ENCODE measurements at regions not wholly inside any gene's neighbourhood (a gene's known extent, or its start where the extent isn't known, plus 50 kb on each side); places are given as distances from the start of the nearest gene placed in this dataset.
"Not testable (repeated sequence)": the region's sequence is repeated elsewhere in the genome, so short reads cannot be mapped to it uniquely, and the experiment has no call there.

DNA sequence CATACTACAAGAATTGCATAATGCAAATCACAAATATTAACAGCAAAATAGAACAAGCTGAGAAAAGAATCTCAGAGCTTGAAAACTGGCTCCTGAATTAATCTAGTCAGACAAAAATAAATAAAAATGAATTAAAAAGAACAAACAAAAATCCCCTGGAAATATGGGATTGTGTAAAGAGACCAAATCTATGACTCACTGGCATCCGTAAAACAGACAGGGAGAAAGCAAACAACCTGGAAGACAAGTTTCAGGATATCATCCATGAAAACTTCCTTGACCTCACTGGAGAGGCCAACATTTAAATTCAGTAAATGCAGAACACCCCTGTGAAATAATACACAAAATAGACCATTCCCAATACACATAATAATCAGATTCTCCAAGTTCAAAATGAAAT lies 229.3 kb upstream of the CTNND2 start:
- CTCF ChIA-PET: no interaction called here
- H3K27me3 ChIP-seq (replicated peaks in 2 of 5; ENCODE audit: control insufficient read depth in 4 of 5, insufficient read depth in 5 of 5, low read length in 4 of 5): no peaks in the 10 kb centered on the region
- 60% methylated on average over 1 of the region's 1 CpG for WGBS (ENCODE audit: insufficient coverage)

DNA sequence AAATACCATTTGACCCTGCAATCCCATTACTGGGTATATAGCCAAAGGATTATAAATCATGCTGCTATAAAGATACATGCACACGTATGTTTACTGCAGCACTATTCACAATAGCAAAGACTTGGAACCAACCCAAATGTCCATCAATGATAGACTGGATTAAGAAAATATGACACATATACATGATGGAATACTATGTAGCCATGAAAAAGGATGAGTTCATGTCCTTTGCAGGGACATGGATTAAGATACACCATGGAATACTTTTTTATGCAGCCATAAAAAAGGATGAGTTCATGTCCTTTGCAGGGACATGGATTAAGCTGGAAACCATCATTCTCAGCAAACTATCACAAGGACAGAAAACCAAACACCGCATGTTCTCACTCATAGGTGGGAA lies 226.8 kb upstream of the CTNND2 start:
- POLR2A ChIA-PET; H3K4me3 ChIP-seq (ENCODE audit: control insufficient read depth in 1 of 7, extremely low read depth in 1 of 7, insufficient read depth in 4 of 7, low read depth in 2 of 7, low read length in 6 of 7); DNase-seq; CTCF ChIA-PET; H3K27ac ChIP-seq (ENCODE audit: insufficient read depth in 1 of 2, low read depth in 1 of 2, low read length in 2 of 2, poor library complexity in 1 of 2, severe bottlenecking in 2 of 2); H3K27me3 ChIP-seq (replicated peaks in 2 of 5; ENCODE audit: control insufficient read depth in 4 of 5, insufficient read depth in 5 of 5, low read length in 4 of 5); H3K36me3 ChIP-seq (ENCODE audit: control insufficient read depth in 4 of 4, insufficient read depth in 4 of 4, low read length in 3 of 4); H3K4me1 ChIP-seq (ENCODE audit: control extremely low read depth in 1 of 4, control insufficient read depth in 4 of 4, insufficient read depth in 4 of 4, low read length in 3 of 4): not testable (repeated sequence)
- H3K9me3 ChIP-seq (ENCODE audit: control extremely low read depth in 1 of 5, control insufficient read depth in 4 of 5, insufficient read depth in 2 of 5, low read depth in 1 of 5, low read length in 4 of 5): peaks cover 0 to 11% (median 4%) of the 10 kb centered on the region in 5 experiments
- 100% methylated on average over 1 of the region's 2 CpGs for WGBS (ENCODE audit: insufficient coverage)

More for the DNA sequence above, 229.3 kb upstream of the CTNND2 start:
- no peaks in the 10 kb centered on the region for H3K4me1 ChIP-seq (ENCODE audit: control extremely low read depth in 1 of 4, control insufficient read depth in 4 of 4, insufficient read depth in 4 of 4, low read length in 3 of 4)
- H3K27ac ChIP-seq (ENCODE audit: insufficient read depth in 1 of 2, low read depth in 1 of 2, low read length in 2 of 2, poor library complexity in 1 of 2, severe bottlenecking in 2 of 2): no peak overlapping the region
- peaks cover 0 to 13% (median 4%) of the 10 kb centered on the region in 5 experiments for H3K9me3 ChIP-seq (ENCODE audit: control extremely low read depth in 1 of 5, control insufficient read depth in 4 of 5, insufficient read depth in 2 of 5, low read depth in 1 of 5, low read length in 4 of 5)
- POLR2A ChIA-PET: interaction anchor here (0.7 kb wide), 1 partner anchor 13 kb away, joined by 4 read pairs; no protein-coding TSS in a partner anchor
- H3K4me3 ChIP-seq (ENCODE audit: control insufficient read depth in 1 of 7, extremely low read depth in 1 of 7, insufficient read depth in 4 of 7, low read depth in 2 of 7, low read length in 6 of 7): no peak overlapping the region
- DNase-seq: no peak
- H3K36me3 ChIP-seq (ENCODE audit: control insufficient read depth in 4 of 4, insufficient read depth in 4 of 4, low read length in 3 of 4): no peaks in the 10 kb centered on the region

DNA sequence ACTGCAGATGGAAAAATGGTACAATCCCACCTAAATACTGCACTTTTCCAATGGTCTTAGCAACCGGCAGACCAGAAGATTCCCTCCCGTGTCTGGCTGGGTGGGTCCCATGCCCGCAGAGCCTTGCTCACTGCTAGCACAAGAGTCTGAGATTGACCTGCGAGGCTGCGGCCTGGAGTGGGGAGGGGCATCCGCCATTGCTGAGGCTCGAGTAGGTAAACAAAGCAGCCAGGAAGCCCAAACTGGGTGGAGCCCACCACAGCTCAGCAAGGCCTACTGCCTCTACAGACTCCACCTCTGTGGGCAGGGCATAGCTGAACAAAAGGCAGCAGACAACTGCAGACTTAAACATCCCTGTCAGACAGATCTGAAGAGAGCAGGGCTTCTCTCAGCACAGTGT lies 221.6 kb upstream of the CTNND2 start:
- Histone ChIP-seq H3K9me3 (ENCODE audit: control extremely low read depth in 1 of 5, control insufficient read depth in 4 of 5, insufficient read depth in 2 of 5, low read depth in 1 of 5, low read length in 4 of 5) (no peaks in the 10 kb centered on the region), H3K4me1 (ENCODE audit: control extremely low read depth in 1 of 4, control insufficient read depth in 4 of 4, insufficient read depth in 4 of 4, low read length in 3 of 4) (no peaks in the 10 kb centered on the region), H3K27ac (ENCODE audit: insufficient read depth in 1 of 2, low read depth in 1 of 2, low read length in 2 of 2, poor library complexity in 1 of 2, severe bottlenecking in 2 of 2) (no peak overlapping the region), H3K27me3 (replicated peaks in 2 of 5; ENCODE audit: control insufficient read depth in 4 of 5, insufficient read depth in 5 of 5, low read length in 4 of 5) (no peaks in the 10 kb centered on the region), H3K36me3 (ENCODE audit: control insufficient read depth in 4 of 4, insufficient read depth in 4 of 4, low read length in 3 of 4) (no peaks in the 10 kb centered on the region), H3K4me3 (ENCODE audit: control insufficient read depth in 1 of 7, extremely low read depth in 1 of 7, insufficient read depth in 4 of 7, low read depth in 2 of 7, low read length in 6 of 7) (no peak overlapping the region)
- WGBS (ENCODE audit: insufficient coverage): 96% methylated on average over 4 of the region's 7 CpGs
- no peak for DNase-seq
- CTCF ChIA-PET: no interaction called here
- POLR2A ChIA-PET: no interaction called here

DNA sequence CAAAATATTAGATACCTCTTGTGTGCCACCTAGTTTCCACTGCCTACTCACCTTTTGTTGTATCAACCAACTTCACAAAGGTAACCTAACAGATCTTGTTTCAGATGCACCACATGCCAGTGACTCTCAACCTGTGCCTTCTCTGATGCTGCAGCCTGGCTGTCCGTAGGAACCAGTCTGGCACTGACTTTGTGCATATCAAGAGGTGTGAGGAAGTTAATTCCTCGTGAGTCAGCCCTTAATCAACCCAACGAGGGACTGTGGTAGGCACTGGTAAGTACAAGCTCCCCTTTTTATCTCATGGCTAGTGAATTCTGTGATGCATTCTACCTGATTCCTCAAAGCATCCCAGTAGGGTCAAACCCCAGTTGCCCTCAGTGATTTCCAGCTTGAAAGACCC lies 215.4 kb upstream of the CTNND2 start:
- CTCF ChIA-PET: no interaction called here
- H3K4me1 ChIP-seq (ENCODE audit: control extremely low read depth in 1 of 4, control insufficient read depth in 4 of 4, insufficient read depth in 4 of 4, low read length in 3 of 4): no peaks in the 10 kb centered on the region
- POLR2A ChIA-PET: no interaction called here
- no peaks in the 10 kb centered on the region for H3K27me3 ChIP-seq (replicated peaks in 2 of 5; ENCODE audit: control insufficient read depth in 4 of 5, insufficient read depth in 5 of 5, low read length in 4 of 5)
- WGBS (ENCODE audit: insufficient coverage): 71% methylated on average over 3 of the region's 3 CpGs
- H3K9me3 ChIP-seq (ENCODE audit: control extremely low read depth in 1 of 5, control insufficient read depth in 4 of 5, insufficient read depth in 2 of 5, low read depth in 1 of 5, low read length in 4 of 5): no peaks in the 10 kb centered on the region
- no peak for DNase-seq
- no peak overlapping the region for H3K27ac ChIP-seq (ENCODE audit: insufficient read depth in 1 of 2, low read depth in 1 of 2, low read length in 2 of 2, poor library complexity in 1 of 2, severe bottlenecking in 2 of 2)
- no peaks in the 10 kb centered on the region for H3K36me3 ChIP-seq (ENCODE audit: control insufficient read depth in 4 of 4, insufficient read depth in 4 of 4, low read length in 3 of 4)
- no peak overlapping the region for H3K4me3 ChIP-seq (ENCODE audit: control insufficient read depth in 1 of 7, extremely low read depth in 1 of 7, insufficient read depth in 4 of 7, low read depth in 2 of 7, low read length in 6 of 7)

GRCh38 chr5:12114075-12114474 lies 209.8 kb upstream of the CTNND2 start:
- ChIA-PET POLR2A (no interaction called here), CTCF (no interaction called here)
- Histone ChIP-seq H3K4me3 (ENCODE audit: control insufficient read depth in 1 of 7, extremely low read depth in 1 of 7, insufficient read depth in 4 of 7, low read depth in 2 of 7, low read length in 6 of 7) (no peak overlapping the region), H3K9me3 (ENCODE audit: control extremely low read depth in 1 of 5, control insufficient read depth in 4 of 5, insufficient read depth in 2 of 5, low read depth in 1 of 5, low read length in 4 of 5) (no peaks in the 10 kb centered on the region), H3K27me3 (replicated peaks in 2 of 5; ENCODE audit: control insufficient read depth in 4 of 5, insufficient read depth in 5 of 5, low read length in 4 of 5) (no peaks in the 10 kb centered on the region), H3K36me3 (ENCODE audit: control insufficient read depth in 4 of 4, insufficient read depth in 4 of 4, low read length in 3 of 4) (no peaks in the 10 kb centered on the region), H3K4me1 (ENCODE audit: control extremely low read depth in 1 of 4, control insufficient read depth in 4 of 4, insufficient read depth in 4 of 4, low read length in 3 of 4) (no peaks in the 10 kb centered on the region), H3K27ac (ENCODE audit: insufficient read depth in 1 of 2, low read depth in 1 of 2, low read length in 2 of 2, poor library complexity in 1 of 2, severe bottlenecking in 2 of 2) (no peak overlapping the region)
- DNase-seq: no peak
- no CpG with 5 or more reads among the region's 1 CpG for WGBS (ENCODE audit: insufficient coverage)

- Histone ChIP-seq H3K36me3 (ENCODE audit: control insufficient read depth in 4 of 4, insufficient read depth in 4 of 4, low read length in 3 of 4) (no peaks in the 10 kb centered on the region), H3K4me3 (ENCODE audit: control insufficient read depth in 1 of 7, extremely low read depth in 1 of 7, insufficient read depth in 4 of 7, low read depth in 2 of 7, low read length in 6 of 7) (no peak overlapping the region), H3K27ac (ENCODE audit: insufficient read depth in 1 of 2, low read depth in 1 of 2, low read length in 2 of 2, poor library complexity in 1 of 2, severe bottlenecking in 2 of 2) (no peak overlapping the region), H3K4me1 (ENCODE audit: control extremely low read depth in 1 of 4, control insufficient read depth in 4 of 4, insufficient read depth in 4 of 4, low read length in 3 of 4) (no peaks in the 10 kb centered on the region), H3K9me3 (ENCODE audit: control extremely low read depth in 1 of 5, control insufficient read depth in 4 of 5, insufficient read depth in 2 of 5, low read depth in 1 of 5, low read length in 4 of 5) (no peaks in the 10 kb centered on the region), H3K27me3 (replicated peaks in 2 of 5; ENCODE audit: control insufficient read depth in 4 of 5, insufficient read depth in 5 of 5, low read length in 4 of 5) (no peaks in the 10 kb centered on the region)
- WGBS (ENCODE audit: insufficient coverage): 96% methylated on average over 3 of the region's 3 CpGs
- no peak for DNase-seq
- CTCF ChIA-PET: no interaction called here
- POLR2A ChIA-PET: no interaction called here
These were observed 208.8 kb upstream of the CTNND2 start for GRCh38 chr5:12113062-12113461.

GRCh38 chr5:12111261-12111660 lies 207.0 kb upstream of the CTNND2 start:
- Histone ChIP-seq H3K36me3 (ENCODE audit: control insufficient read depth in 4 of 4, insufficient read depth in 4 of 4, low read length in 3 of 4) (no peaks in the 10 kb centered on the region), H3K4me1 (ENCODE audit: control extremely low read depth in 1 of 4, control insufficient read depth in 4 of 4, insufficient read depth in 4 of 4, low read length in 3 of 4) (no peaks in the 10 kb centered on the region), H3K27me3 (replicated peaks in 2 of 5; ENCODE audit: control insufficient read depth in 4 of 5, insufficient read depth in 5 of 5, low read length in 4 of 5) (no peaks in the 10 kb centered on the region), H3K27ac (ENCODE audit: insufficient read depth in 1 of 2, low read depth in 1 of 2, low read length in 2 of 2, poor library complexity in 1 of 2, severe bottlenecking in 2 of 2) (no peak overlapping the region), H3K9me3 (ENCODE audit: control extremely low read depth in 1 of 5, control insufficient read depth in 4 of 5, insufficient read depth in 2 of 5, low read depth in 1 of 5, low read length in 4 of 5) (no peaks in the 10 kb centered on the region), H3K4me3 (ENCODE audit: control insufficient read depth in 1 of 7, extremely low read depth in 1 of 7, insufficient read depth in 4 of 7, low read depth in 2 of 7, low read length in 6 of 7) (no peak overlapping the region)
- ChIA-PET POLR2A (no interaction called here), CTCF (no interaction called here)
- no CpG with 5 or more reads among the region's 2 CpGs for WGBS (ENCODE audit: insufficient coverage)
- no peak for DNase-seq

Data from common myeloid progenitor, CD34-positive (primary cell).